HEK293 (cell line): ENCODE measurements at regions not wholly inside any gene's neighbourhood (a gene's known extent, or its start where the extent isn't known, plus 50 kb on each side); places are given as distances from the start of the nearest gene placed in this dataset.

Source experiments
- CTCF ChIA-PET: fragments of 350-600 bp; formaldehyde crosslinking; extraction: SDS; loops from one replicate; lab custom pipeline; 2021; ENCODE audit warnings: antibody characterized with exemption; lab: Yijun Ruan, JAX
- POLR2A ChIA-PET: fragments of 300-600 bp; formaldehyde crosslinking; extraction: SDS; loops from one replicate; lab custom pipeline; 2020; ENCODE audit warnings: antibody characterized with exemption, inconsistent platforms; lab: Yijun Ruan, JAX
- H3K27ac ChIP-seq: fragments of 200-500 bp; sonication (Bioruptor generic); 2 replicates; pipeline ENCODE4 v1.5.1; 2014; ENCODE audit warnings: low read depth, low read length, control low read depth, inconsistent platforms; ENCODE audit errors: extremely low read depth
- H3K36me3 ChIP-seq, 2 experiments: fragments of 200-500 bp in 1 of 2; sonication (Bioruptor generic) in 1 of 2; 1 replicate in 1 of 2; 2 replicates in 1 of 2; pipeline ENCODE4 v1.5.1; 2014 to 2017; ENCODE audit warnings: inconsistent platforms in 2 of 2, low read length in 2 of 2; ENCODE audit not compliant: control insufficient read depth in 2 of 2, insufficient read depth in 1 of 2
- H3K4me1 ChIP-seq: fragments of 200-500 bp; sonication (Bioruptor generic); 2 replicates; pipeline ENCODE4 v1.5.1; 2014; ENCODE audit warnings: mild to moderate bottlenecking, low read length, inconsistent platforms; ENCODE audit not compliant: control insufficient read depth, insufficient read depth
- H3K4me3 ChIP-seq: 2 replicates; pipeline ENCODE4 v1.5.1; 2011; ENCODE audit warnings: low read depth, mild to moderate bottlenecking, control low read depth, low read length, moderate library complexity
- H3K9me3 ChIP-seq: fragments of 200-500 bp; sonication (Bioruptor generic); 2 replicates; pipeline ENCODE4 v1.5.1; 2014; ENCODE audit warnings: low read depth, low read length, inconsistent platforms; ENCODE audit not compliant: control insufficient read depth, insufficient read depth
- GLIS1 ChIP-seq: fragments of 450-650 bp; formaldehyde crosslinking; IDR thresholded peaks from 2 replicates; pipeline ENCODE4 v1.5.1; 2016; ENCODE audit warnings: missing biosample characterization, missing genetic modification characterization
- OVOL3 ChIP-seq: fragments of 450-650 bp; formaldehyde crosslinking; IDR thresholded peaks from 2 replicates; pipeline ENCODE4 v1.5.1; 2016; ENCODE audit warnings: missing biosample characterization, missing genetic modification characterization
- PBX3 ChIP-seq: sonication (generic); formaldehyde crosslinking; IDR thresholded peaks from 2 replicates; pipeline ENCODE4 v1.8.1; 2022; ENCODE audit warnings: mild to moderate bottlenecking, moderate library complexity, missing genetic modification reagents
- PRDM1 ChIP-seq: fragments of 450-650 bp; formaldehyde crosslinking; IDR thresholded peaks from 2 replicates; pipeline ENCODE4; 2016; ENCODE audit warnings: missing biosample characterization, missing genetic modification characterization
- PRDM10 ChIP-seq: fragments of 450-650 bp; formaldehyde crosslinking; IDR thresholded peaks from 2 replicates; pipeline ENCODE4 v1.5.1; 2016; ENCODE audit warnings: missing biosample characterization, missing genetic modification characterization
- WT1 ChIP-seq: fragments of 450-650 bp; formaldehyde crosslinking; IDR thresholded peaks from 2 replicates; pipeline ENCODE4 v1.5.1; 2016; ENCODE audit warnings: missing biosample characterization, missing genetic modification characterization
- ZBTB10 ChIP-seq: fragments of 450-650 bp; formaldehyde crosslinking; IDR thresholded peaks from 2 replicates; pipeline ENCODE4 v1.5.1; 2016; ENCODE audit warnings: missing biosample characterization, missing genetic modification characterization
- ZBTB26 ChIP-seq: fragments of 450-650 bp; formaldehyde crosslinking; optimal IDR thresholded peaks from 2 replicates; pipeline ENCODE3; 2016; ENCODE audit warnings: missing biosample characterization, mild to moderate bottlenecking, missing genetic modification characterization
- ZFP41 ChIP-seq: fragments of 450-650 bp; formaldehyde crosslinking; IDR thresholded peaks from 2 replicates; pipeline ENCODE4 v1.5.1; 2016; ENCODE audit warnings: missing biosample characterization, missing genetic modification characterization, borderline replicate concordance
- ZNF140 ChIP-seq: fragments of 450-650 bp; formaldehyde crosslinking; IDR thresholded peaks from 2 replicates; pipeline ENCODE4 v1.5.1; 2016; ENCODE audit warnings: missing biosample characterization, missing genetic modification characterization
- ZNF169 ChIP-seq: fragments of 450-650 bp; formaldehyde crosslinking; IDR thresholded peaks from 2 replicates; pipeline ENCODE4 v1.5.1; 2016; ENCODE audit warnings: missing biosample characterization, missing genetic modification characterization
- ZNF184 ChIP-seq: fragments of 450-650 bp; IDR thresholded peaks from 2 replicates; pipeline ENCODE4 v1.5.1; 2018; ENCODE audit warnings: missing biosample characterization, mild to moderate bottlenecking, missing genetic modification characterization
- ZNF37A ChIP-seq: fragments of 450-650 bp; IDR thresholded peaks from 2 replicates; pipeline ENCODE4 v1.5.1; 2018; ENCODE audit warnings: missing biosample characterization, missing genetic modification characterization
- ZNF433 ChIP-seq: fragments of 450-650 bp; formaldehyde crosslinking; IDR thresholded peaks from 2 replicates; pipeline ENCODE4 v1.5.1; 2016; ENCODE audit warnings: missing biosample characterization, missing genetic modification characterization, low read depth
- ZNF488 ChIP-seq: fragments of 450-650 bp; formaldehyde crosslinking; IDR thresholded peaks from 2 replicates; pipeline ENCODE4 v1.5.1; 2016; ENCODE audit warnings: missing biosample characterization, missing genetic modification characterization
- ZNF510 ChIP-seq: fragments of 450-650 bp; formaldehyde crosslinking; IDR thresholded peaks from 2 replicates; pipeline ENCODE4 v1.5.1; 2018; ENCODE audit warnings: mild to moderate bottlenecking, missing genetic modification characterization, missing biosample characterization; ENCODE audit not compliant: insufficient replicate concordance
- ZNF529 ChIP-seq: fragments of 450-650 bp; formaldehyde crosslinking; IDR thresholded peaks from 2 replicates; pipeline ENCODE4 v1.5.1; 2017; ENCODE audit warnings: missing genetic modification characterization, missing biosample characterization; ENCODE audit not compliant: insufficient replicate concordance
- ZNF544 ChIP-seq: fragments of 450-650 bp; formaldehyde crosslinking; IDR thresholded peaks from 2 replicates; pipeline ENCODE4 v1.5.0; 2017; ENCODE audit warnings: missing biosample characterization, missing genetic modification characterization
- ZNF560 ChIP-seq: fragments of 450-650 bp; formaldehyde crosslinking; IDR thresholded peaks from 2 replicates; pipeline ENCODE4 v1.5.1; 2017; ENCODE audit warnings: missing biosample characterization, missing genetic modification characterization, borderline replicate concordance
- ZNF747 ChIP-seq: fragments of 450-650 bp; formaldehyde crosslinking; IDR thresholded peaks from 2 replicates; pipeline ENCODE4 v1.5.1; 2016; ENCODE audit warnings: missing biosample characterization, missing genetic modification characterization
- ZSCAN23 ChIP-seq: fragments of 450-650 bp; formaldehyde crosslinking; IDR thresholded peaks from 2 replicates; pipeline ENCODE4 v1.5.1; 2016; ENCODE audit warnings: missing biosample characterization, missing genetic modification characterization
- TF ChIP-seq, protein P1 (sequence below): fragments of 450-650 bp; formaldehyde crosslinking; IDR thresholded peaks from 2 replicates; pipeline ENCODE4 v1.5.1; 2016; ENCODE audit warnings: missing biosample characterization, missing genetic modification characterization

- no peaks in the 10 kb centered on the region for H3K9me3 ChIP-seq
- H3K4me1 ChIP-seq = no peaks in the 10 kb centered on the region
- H3K36me3 ChIP-seq = no peaks in the 10 kb centered on the region
- no peak overlapping the region for H3K27ac ChIP-seq
- POLR2A ChIA-PET = no interaction called here
- CTCF ChIA-PET = interaction anchor here (1.4 kb wide), 1 partner anchor 11 kb away, joined by 3 read pairs; no protein-coding TSS in a partner anchor
- TF ChIP-seq ZBTB10 (no peak), ZNF433 (tag by site-specific recombination) (no peak), ZFP41 (no peak), PBX3 (CRISPR knock-in tag) (no peak), ZSCAN23 (no peak)
- H3K4me3 ChIP-seq = no peak overlapping the region
Measured at GRCh38 chr6:88248709-88249321, 82.7 kb upstream of the CNR1 start.

DNA sequence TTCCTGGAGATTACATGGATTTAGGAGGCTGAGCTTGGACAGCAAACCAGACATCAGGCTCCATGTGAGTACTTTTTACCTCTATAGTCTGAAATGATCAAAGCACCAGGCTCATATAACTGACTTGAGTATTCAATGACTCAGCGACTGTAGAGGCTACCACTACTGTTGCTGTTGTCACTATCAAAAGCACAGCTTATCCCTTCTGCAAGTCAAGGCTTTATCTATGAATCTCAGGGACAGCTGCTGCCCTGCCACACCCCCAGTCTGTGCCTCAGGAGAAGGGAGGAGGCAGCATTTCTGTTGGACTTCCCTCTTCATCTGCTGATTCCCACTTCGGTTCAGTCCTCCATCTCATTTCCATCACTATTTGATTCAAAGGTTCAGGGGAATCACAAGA lies 80.5 kb upstream of the CNR1 start:
- ChIA-PET POLR2A (no interaction called here), CTCF (no interaction called here)
- H3K9me3 ChIP-seq = no peaks in the 10 kb centered on the region
- H3K36me3 ChIP-seq = no peaks in the 10 kb centered on the region
- H3K4me3 ChIP-seq = no peak overlapping the region
- H3K4me1 ChIP-seq = no peaks in the 10 kb centered on the region
- no peak for TF ChIP-seq OVOL3 (tag by site-specific recombination)
- no peak for TF ChIP-seq WT1
- TF ChIP-seq PRDM10 (tag by site-specific recombination) = no peak
- TF ChIP-seq ZNF747 = no peak
- TF ChIP-seq ZBTB26 (tag by site-specific recombination) = no peak
- TF ChIP-seq ZNF140 (tag by site-specific recombination) = no peak
- TF ChIP-seq ZNF510 (tag by site-specific recombination) = no peak
- TF ChIP-seq ZNF544 (tag by site-specific recombination) = no peak
- TF ChIP-seq ZNF37A = no peak
- TF ChIP-seq ZNF184 (tag by site-specific recombination) = no peak
- TF ChIP-seq, protein P1, sequence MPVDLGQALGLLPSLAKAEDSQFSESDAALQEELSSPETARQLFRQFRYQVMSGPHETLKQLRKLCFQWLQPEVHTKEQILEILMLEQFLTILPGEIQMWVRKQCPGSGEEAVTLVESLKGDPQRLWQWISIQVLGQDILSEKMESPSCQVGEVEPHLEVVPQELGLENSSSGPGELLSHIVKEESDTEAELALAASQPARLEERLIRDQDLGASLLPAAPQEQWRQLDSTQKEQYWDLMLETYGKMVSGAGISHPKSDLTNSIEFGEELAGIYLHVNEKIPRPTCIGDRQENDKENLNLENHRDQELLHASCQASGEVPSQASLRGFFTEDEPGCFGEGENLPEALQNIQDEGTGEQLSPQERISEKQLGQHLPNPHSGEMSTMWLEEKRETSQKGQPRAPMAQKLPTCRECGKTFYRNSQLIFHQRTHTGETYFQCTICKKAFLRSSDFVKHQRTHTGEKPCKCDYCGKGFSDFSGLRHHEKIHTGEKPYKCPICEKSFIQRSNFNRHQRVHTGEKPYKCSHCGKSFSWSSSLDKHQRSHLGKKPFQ (tag by site-specific recombination) = no peak
- TF ChIP-seq PRDM1 (tag by site-specific recombination) = no peak
- no peak for TF ChIP-seq ZNF529
- TF ChIP-seq ZNF560 (tag by site-specific recombination) = no peak
- TF ChIP-seq GLIS1 = no peak
- TF ChIP-seq ZNF488 (tag by site-specific recombination) = no peak
- TF ChIP-seq ZNF169 = no peak
- no peak overlapping the region for H3K27ac ChIP-seq
